HEK293 (cell line): ENCODE measurements at regions not wholly inside any gene's neighbourhood (a gene's known extent, or its start where the extent isn't known, plus 50 kb on each side); places are given as distances from the start of the nearest gene placed in this dataset.

Experiments
- BCL11B ChIP-seq: fragments of 450-650 bp; formaldehyde crosslinking; IDR thresholded peaks from 2 replicates; pipeline ENCODE4 v1.5.1; 2016; ENCODE audit warnings: low read depth, missing biosample characterization, missing genetic modification characterization
- ZNF274 ChIP-seq, 2 experiments: fragments of 200-500 bp in 1 of 2; fragments of 450-650 bp in 1 of 2; sonication (Bioruptor generic) in 1 of 2; formaldehyde crosslinking in 1 of 2; IDR thresholded peaks; 2 replicates each; pipeline versions ENCODE4 v1.5.1 to v1.6.1; 2014 to 2016; ENCODE audit warnings: borderline replicate concordance in 1 of 2, inconsistent platforms in 1 of 2, low read length in 1 of 2, missing biosample characterization in 1 of 2, missing genetic modification characterization in 1 of 2
- ZNF521 ChIP-seq: fragments of 450-650 bp; formaldehyde crosslinking; IDR thresholded peaks from 2 replicates; pipeline ENCODE4 v1.5.1; 2017; ENCODE audit warnings: missing biosample characterization, mild to moderate bottlenecking, missing genetic modification characterization

- TF ChIP-seq ZNF274 (IDR thresholded peaks at IDR 0.05; ENCODE audit: low read length) (no peak), ZNF274 (tag by site-specific recombination; IDR thresholded peaks at IDR 0.05; ENCODE audit: borderline replicate concordance) (no peak), ZNF521 (tag by site-specific recombination) (no peak), BCL11B (no peak)
These were observed 172.7 kb downstream of the BARHL2 start for GRCh38 chr1:90544356-90544755.
